NCI-H345 (cell line): ENCODE measurements at regions not wholly inside any gene's neighbourhood (a gene's known extent, or its start where the extent isn't known, plus 50 kb on each side); places are given as distances from the start of the nearest gene placed in this dataset.

Experiments used
- DNase-seq: peaks from one replicate; lab custom pipeline; 2025; lab: John Stamatoyannopoulos, UW

GRCh38 chr7:155869784-155870076 is 57.5 kb upstream of the SHH start:
- no peak for DNase-seq

- DNase-seq, result no peak
These were observed 56.9 kb upstream of the SHH start for GRCh38 chr7:155868955-155869783.

GRCh38 chr7:155867734-155868400 is 55.6 kb upstream of the SHH start:
- no peak for DNase-seq

GRCh38 chr7:155867280-155867679 is 55.0 kb upstream of the SHH start:
- DNase-seq, result no peak

- no peak for DNase-seq
These were observed 53.7 kb upstream of the SHH start for GRCh38 chr7:155865830-155866525.

- no peak for DNase-seq
These were observed 52.9 kb upstream of the SHH start for GRCh38 chr7:155864991-155865690.

GRCh38 chr7:155864271-155864985 is 52.2 kb upstream of the SHH start:
- DNase-seq, result no peak

GRCh38 chr7:155863721-155864151 is 51.5 kb upstream of the SHH start:
- DNase-seq, result no peak

GRCh38 chr7:155862123-155862892 is 50.0 kb upstream of the SHH start:
- no peak for DNase-seq
